ENCODE measurements at regions not wholly inside any gene's neighbourhood (a gene's known extent, or its start where the extent isn't known, plus 50 kb on each side); places are given as distances from the start of the nearest gene placed in this dataset.

GRCh38 chr1:216958569-216958968 lies 235.3 kb upstream of the ESRRG start:
- TF ChIP-seq, protein P1, sequence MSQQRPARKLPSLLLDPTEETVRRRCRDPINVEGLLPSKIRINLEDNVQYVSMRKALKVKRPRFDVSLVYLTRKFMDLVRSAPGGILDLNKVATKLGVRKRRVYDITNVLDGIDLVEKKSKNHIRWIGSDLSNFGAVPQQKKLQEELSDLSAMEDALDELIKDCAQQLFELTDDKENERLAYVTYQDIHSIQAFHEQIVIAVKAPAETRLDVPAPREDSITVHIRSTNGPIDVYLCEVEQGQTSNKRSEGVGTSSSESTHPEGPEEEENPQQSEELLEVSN (IDR thresholded peaks at IDR 0.05; ENCODE audit: borderline replicate concordance in 1 of 2, extremely low read depth in 1 of 2, insufficient read depth in 1 of 2, insufficient read length in 1 of 2, low read depth in 1 of 2, low read length in 1 of 2, poor library complexity in 1 of 2, severe bottlenecking in 1 of 2): no peak
- TF ChIP-seq SIN3A (IDR thresholded peaks at IDR 0.05; ENCODE audit: borderline replicate concordance in 2 of 2, control insufficient read depth in 1 of 2, low read depth in 2 of 2, low read length in 2 of 2) (no peak), ZKSCAN1 (IDR thresholded peaks at IDR 0.05; ENCODE audit: low read depth, low read length) (no peak), ATF3 (IDR thresholded peaks at IDR 0.05) (no peak), ATF3 (CRISPR knock-in tag; conservative IDR thresholded peaks at IDR 0.05) (no peak), POLR2A (conservative IDR thresholded peaks at IDR 0.05) (no peak)
- TF ChIP-seq, protein P2, sequence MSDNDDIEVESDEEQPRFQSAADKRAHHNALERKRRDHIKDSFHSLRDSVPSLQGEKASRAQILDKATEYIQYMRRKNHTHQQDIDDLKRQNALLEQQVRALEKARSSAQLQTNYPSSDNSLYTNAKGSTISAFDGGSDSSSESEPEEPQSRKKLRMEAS (CRISPR knock-in tag; IDR thresholded peaks at IDR 0.05): no peak
- TF ChIP-seq, protein P3, sequence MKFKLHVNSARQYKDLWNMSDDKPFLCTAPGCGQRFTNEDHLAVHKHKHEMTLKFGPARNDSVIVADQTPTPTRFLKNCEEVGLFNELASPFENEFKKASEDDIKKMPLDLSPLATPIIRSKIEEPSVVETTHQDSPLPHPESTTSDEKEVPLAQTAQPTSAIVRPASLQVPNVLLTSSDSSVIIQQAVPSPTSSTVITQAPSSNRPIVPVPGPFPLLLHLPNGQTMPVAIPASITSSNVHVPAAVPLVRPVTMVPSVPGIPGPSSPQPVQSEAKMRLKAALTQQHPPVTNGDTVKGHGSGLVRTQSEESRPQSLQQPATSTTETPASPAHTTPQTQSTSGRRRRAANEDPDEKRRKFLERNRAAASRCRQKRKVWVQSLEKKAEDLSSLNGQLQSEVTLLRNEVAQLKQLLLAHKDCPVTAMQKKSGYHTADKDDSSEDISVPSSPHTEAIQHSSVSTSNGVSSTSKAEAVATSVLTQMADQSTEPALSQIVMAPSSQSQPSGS (CRISPR knock-in tag; IDR thresholded peaks at IDR 0.05): no peak
